Trophoblast cell (in vitro differentiated cells and primary cell): ENCODE measurements at regions not wholly inside any gene's neighbourhood (a gene's known extent, or its start where the extent isn't known, plus 50 kb on each side); places are given as distances from the start of the nearest gene placed in this dataset.

Experiments used
- DNase-seq, 2 donors: peaks; one replicate each; pipeline ENCODE4 v3.0.0-alpha.2; 2016
- H2AFZ ChIP-seq: 2 replicates; pipeline ENCODE4 v1.6.1; 2013; ENCODE audit warnings: low read length, moderate library complexity, mild to moderate bottlenecking; ENCODE audit not compliant: insufficient read depth, poor library complexity
- H2AK5ac ChIP-seq: 2 replicates; pipeline ENCODE4 v1.6.1; 2013; ENCODE audit warnings: mild to moderate bottlenecking, low read length
- H2BK120ac ChIP-seq: 2 replicates; pipeline ENCODE4 v1.6.1; 2013; ENCODE audit warnings: low read length, mild to moderate bottlenecking, moderate library complexity; ENCODE audit not compliant: insufficient read depth, poor library complexity
- H2BK12ac ChIP-seq: 2 replicates; pipeline ENCODE4 v1.6.1; 2013; ENCODE audit warnings: mild to moderate bottlenecking, low read length, moderate library complexity
- H2BK5ac ChIP-seq: 2 replicates; pipeline ENCODE4 v1.6.1; 2013; ENCODE audit warnings: low read length, low read depth, moderate library complexity, mild to moderate bottlenecking; ENCODE audit not compliant: poor library complexity
- H3K14ac ChIP-seq: 2 replicates; pipeline ENCODE4 v1.6.1; 2013; ENCODE audit warnings: mild to moderate bottlenecking, low read length
- H3K18ac ChIP-seq: 2 replicates; pipeline ENCODE4 v1.6.1; 2013; ENCODE audit warnings: mild to moderate bottlenecking, low read length
- H3K23ac ChIP-seq: 2 replicates; pipeline ENCODE4 v1.6.1; 2013; ENCODE audit warnings: low read length
- H3K27ac ChIP-seq: 2 replicates; pipeline ENCODE4 v1.5.1; 2013; ENCODE audit warnings: low read depth, mild to moderate bottlenecking, inconsistent platforms, low read length, moderate library complexity
- H3K27me3 ChIP-seq: 2 replicates; pipeline ENCODE4 v1.6.1; 2013; ENCODE audit warnings: inconsistent platforms, mild to moderate bottlenecking, low read length, moderate library complexity; ENCODE audit not compliant: insufficient read depth
- H3K36me3 ChIP-seq, 2 experiments: 1 replicate in 1 of 2; 2 replicates in 1 of 2; pipeline ENCODE4 v1.6.1; 2013; ENCODE audit warnings: low read length in 2 of 2, mild to moderate bottlenecking in 2 of 2, moderate library complexity in 1 of 2; ENCODE audit not compliant: insufficient read depth in 2 of 2, control insufficient read depth in 1 of 2
- H3K4ac ChIP-seq: 2 replicates; pipeline ENCODE4 v1.6.1; 2013; ENCODE audit warnings: low read depth, mild to moderate bottlenecking, low read length, moderate library complexity
- H3K4me1 ChIP-seq, 2 experiments: 1 replicate in 1 of 2; 2 replicates in 1 of 2; pipeline ENCODE4 v1.6.1; 2013; ENCODE audit warnings: low read length in 2 of 2, mild to moderate bottlenecking in 2 of 2, moderate library complexity in 1 of 2; ENCODE audit not compliant: insufficient read depth in 2 of 2, control insufficient read depth in 1 of 2
- H3K4me2 ChIP-seq: 2 replicates; pipeline ENCODE4 v1.6.1; 2013; ENCODE audit warnings: inconsistent platforms, mild to moderate bottlenecking, low read length, moderate library complexity
- H3K4me3 ChIP-seq: 2 replicates; pipeline ENCODE4 v1.5.1; 2013; ENCODE audit warnings: mild to moderate bottlenecking, low read depth, low read length, inconsistent platforms
- H3K79me1 ChIP-seq: one replicate; pipeline ENCODE4 v1.6.1; 2013; ENCODE audit warnings: low read length
- H3K79me2 ChIP-seq: 2 replicates; pipeline ENCODE4 v1.6.1; 2013; ENCODE audit warnings: low read length, mild to moderate bottlenecking; ENCODE audit not compliant: control insufficient read depth, insufficient read depth, poor library complexity
- H3K9ac ChIP-seq: 2 replicates; pipeline ENCODE4 v1.6.1; 2013; ENCODE audit warnings: mild to moderate bottlenecking, low read length
- H3K9me3 ChIP-seq: 2 replicates; pipeline ENCODE4 v1.6.1; 2013; ENCODE audit warnings: low read depth, mild to moderate bottlenecking, control low read depth, inconsistent platforms, low read length; ENCODE audit not compliant: insufficient read depth
- H4K12ac ChIP-seq: 2 replicates; pipeline ENCODE4 v1.6.1; 2013; ENCODE audit warnings: low read depth, mild to moderate bottlenecking, low read length, moderate library complexity
- H4K8ac ChIP-seq: 2 replicates; pipeline ENCODE4 v1.6.1; 2013; ENCODE audit warnings: low read depth, mild to moderate bottlenecking, low read length, moderate library complexity
- H4K91ac ChIP-seq: one replicate; pipeline ENCODE4 v1.6.1; 2013; ENCODE audit warnings: low read depth, mild to moderate bottlenecking, low read length, moderate library complexity
- WGBS: extraction: QIAGEN DNeasy Blood & Tissue Kit; methylation state at CpG from one replicate; pipeline ENCODE4 v1.1.7; 2013; ENCODE audit warnings: missing lambda C conversion rate; ENCODE audit not compliant: insufficient read length, insufficient coverage; ENCODE audit errors: extremely low coverage; 5-methylcytosine and 5-hydroxymethylcytosine counted together

DNA sequence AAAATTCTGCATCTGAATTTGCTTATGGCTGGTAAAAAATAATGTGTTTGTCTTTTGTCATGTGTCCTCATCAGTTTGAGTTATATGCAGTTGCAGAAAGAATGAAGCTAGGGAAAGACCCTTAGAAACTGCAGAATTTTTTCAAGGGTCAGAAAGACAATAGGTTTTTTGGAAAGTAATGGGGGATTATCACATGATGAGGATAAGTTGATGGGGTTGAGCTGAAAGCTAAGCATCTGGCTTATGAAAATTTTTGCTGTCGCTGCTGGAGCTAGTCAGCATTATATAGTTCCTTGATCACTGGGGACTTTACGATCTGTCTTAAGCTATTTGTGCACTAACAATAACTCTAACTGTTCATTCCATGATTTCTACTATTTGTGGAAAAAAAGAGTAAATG is 331.7 kb downstream of the PPARGC1A start:
- Histone ChIP-seq H2AK5ac (no peak overlapping the region), H3K79me2 (no peaks in the 10 kb centered on the region), H3K4me2 (no peak overlapping the region), H2BK120ac (no peak overlapping the region), H3K9me3 (no peaks in the 10 kb centered on the region), H3K9ac (no peak overlapping the region), H4K8ac (no peak overlapping the region), H3K23ac (no peak overlapping the region), H3K14ac (no peak overlapping the region), H3K27ac (no peak overlapping the region), H3K4me3 (no peak overlapping the region), H4K12ac (no peak overlapping the region), H4K91ac (no peak overlapping the region), H3K36me3 (no peaks in the 10 kb centered on the region), H2AFZ (no peak overlapping the region), H2BK12ac (no peak overlapping the region), H3K27me3 (no peaks in the 10 kb centered on the region), H3K79me1 (no peaks in the 10 kb centered on the region), H3K4ac (no peak overlapping the region), H3K18ac (no peak overlapping the region), H2BK5ac (no peak overlapping the region), H3K4me1 (no peaks in the 10 kb centered on the region)
- WGBS, result no CpG with 5 or more reads among the region's 2 CpGs
- DNase-seq, result no peak

DNA sequence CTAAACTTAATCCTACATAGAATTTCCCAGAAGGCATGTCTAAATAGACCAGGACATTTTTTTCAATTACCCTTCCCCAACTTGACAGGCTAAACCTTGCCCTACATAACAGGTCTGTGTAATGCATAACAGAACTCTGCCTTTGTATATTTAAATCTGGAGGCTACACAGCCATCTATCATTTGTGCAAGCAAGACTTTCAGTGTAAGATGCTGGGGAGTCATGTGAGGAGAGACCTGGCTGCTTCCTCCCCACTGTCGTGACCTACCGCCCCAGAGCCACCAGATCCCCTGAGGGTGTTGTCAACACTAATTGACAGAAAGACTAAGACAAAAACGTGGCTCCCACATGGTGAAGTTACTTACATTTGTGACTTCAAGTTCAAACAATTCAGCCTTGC is 342.2 kb downstream of the PPARGC1A start:
- Histone ChIP-seq H2BK120ac (no peak overlapping the region), H3K4me1 (peaks cover 0 to 2% of the 10 kb centered on the region in 2 experiments), H4K8ac (no peak overlapping the region), H4K12ac (no peak overlapping the region), H3K79me2 (no peaks in the 10 kb centered on the region), H3K18ac (no peak overlapping the region), H3K9ac (no peak overlapping the region), H4K91ac (no peak overlapping the region), H2AFZ (no peak overlapping the region), H2AK5ac (no peak overlapping the region), H3K36me3 (no peaks in the 10 kb centered on the region), H3K4me3 (no peak overlapping the region), H3K9me3 (no peaks in the 10 kb centered on the region), H3K23ac (no peak overlapping the region), H3K14ac (no peak overlapping the region), H2BK12ac (no peak overlapping the region), H3K27ac (no peak overlapping the region), H3K27me3 (no peaks in the 10 kb centered on the region), H3K4ac (no peak overlapping the region), H2BK5ac (no peak overlapping the region), H3K79me1 (no peaks in the 10 kb centered on the region), H3K4me2 (no peak overlapping the region)
- DNase-seq, result no peak
- no CpG with 5 or more reads among the region's 3 CpGs for WGBS

GRCh38 chr4:23547096-23547495 is 342.8 kb downstream of the PPARGC1A start:
- H3K4me3 ChIP-seq, result no peak overlapping the region
- no peak overlapping the region for H3K4ac ChIP-seq
- no peaks in the 10 kb centered on the region for H3K79me1 ChIP-seq
- no peak overlapping the region for H2BK12ac ChIP-seq
- no peak overlapping the region for H2AFZ ChIP-seq
- H3K18ac ChIP-seq, result no peak overlapping the region
- H3K27me3 ChIP-seq, result no peaks in the 10 kb centered on the region
- H4K8ac ChIP-seq, result no peak overlapping the region
- H3K9ac ChIP-seq, result no peak overlapping the region
- no peak overlapping the region for H2BK120ac ChIP-seq
- H2BK5ac ChIP-seq, result no peak overlapping the region
- no peak overlapping the region for H3K4me2 ChIP-seq
- H3K27ac ChIP-seq, result no peak overlapping the region
- no peak overlapping the region for H4K91ac ChIP-seq
- no peak overlapping the region for H3K23ac ChIP-seq
- no CpG with 5 or more reads among the region's 2 CpGs for WGBS
- H3K79me2 ChIP-seq, result no peaks in the 10 kb centered on the region
- no peak for DNase-seq
- H3K14ac ChIP-seq, result no peak overlapping the region
- no peaks in the 10 kb centered on the region for H3K9me3 ChIP-seq
- H4K12ac ChIP-seq, result no peak overlapping the region
- no peak overlapping the region for H2AK5ac ChIP-seq
- H3K4me1 ChIP-seq, result peaks cover 0 to 2% of the 10 kb centered on the region in 2 experiments
- H3K36me3 ChIP-seq, result no peaks in the 10 kb centered on the region

GRCh38 chr4:23539969-23540569 is 349.8 kb downstream of the PPARGC1A start:
- H3K4me1 ChIP-seq, result no peaks in the 10 kb centered on the region
- H3K27ac ChIP-seq, result no peak overlapping the region
- no peaks in the 10 kb centered on the region for H3K9me3 ChIP-seq
- no peak overlapping the region for H3K18ac ChIP-seq
- no peak overlapping the region for H2BK12ac ChIP-seq
- no peaks in the 10 kb centered on the region for H3K79me1 ChIP-seq
- H3K4ac ChIP-seq, result no peak overlapping the region
- no peak overlapping the region for H2BK120ac ChIP-seq
- WGBS, result no CpG with 5 or more reads among the region's 5 CpGs
- no peak overlapping the region for H3K4me3 ChIP-seq
- no peak overlapping the region for H4K8ac ChIP-seq
- H3K36me3 ChIP-seq, result no peaks in the 10 kb centered on the region
- H3K4me2 ChIP-seq, result no peak overlapping the region
- no peak overlapping the region for H4K91ac ChIP-seq
- no peak overlapping the region for H2AK5ac ChIP-seq
- H3K23ac ChIP-seq, result no peak overlapping the region
- H3K27me3 ChIP-seq, result no peaks in the 10 kb centered on the region
- no peak for DNase-seq
- no peak overlapping the region for H4K12ac ChIP-seq
- no peaks in the 10 kb centered on the region for H3K79me2 ChIP-seq
- no peak overlapping the region for H2AFZ ChIP-seq
- no peak overlapping the region for H2BK5ac ChIP-seq
- H3K14ac ChIP-seq, result no peak overlapping the region
- no peak overlapping the region for H3K9ac ChIP-seq
